GM10266 (cell line): ENCODE measurements at regions not wholly inside any gene's neighbourhood (a gene's known extent, or its start where the extent isn't known, plus 50 kb on each side); places are given as distances from the start of the nearest gene placed in this dataset.

Experiments
- DNase-seq: peaks from one replicate; pipeline ENCODE4 v3.0.0; 2012; ENCODE audit errors: extremely low spot score
- CTCF ChIP-seq: IDR thresholded peaks from 2 replicates; pipeline ENCODE4 v1.5.1; 2012; ENCODE audit warnings: mild to moderate bottlenecking, low read depth; ENCODE audit not compliant: control insufficient read depth, insufficient read depth; ENCODE audit errors: missing control alignments

- TF ChIP-seq CTCF: no peak
- no peak for DNase-seq
Observed at GRCh38 chr3:55331524-55331923, 155.6 kb downstream of the WNT5A start.

DNA sequence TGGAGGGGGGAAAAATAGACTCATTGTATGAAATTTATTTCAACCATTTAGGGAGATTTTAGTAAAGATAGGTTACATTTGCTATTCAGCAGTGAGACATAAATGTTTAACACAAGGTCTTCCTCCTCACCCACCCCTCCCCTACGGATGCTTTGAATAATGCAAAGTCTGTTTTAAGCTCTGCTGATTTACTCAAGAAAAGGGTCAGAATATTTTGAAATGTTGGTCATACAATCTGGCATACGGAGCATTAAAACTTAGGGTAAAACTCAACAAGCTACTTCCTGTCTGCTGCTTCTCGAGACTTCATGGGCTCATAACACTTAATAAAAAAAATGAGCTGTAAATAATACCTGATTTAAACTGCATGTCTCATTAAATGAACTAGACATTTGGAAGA is 156.3 kb downstream of the WNT5A start:
- DNase-seq: no peak
- no peak for TF ChIP-seq CTCF

GRCh38 chr3:55330355-55330754 is 156.8 kb downstream of the WNT5A start:
- DNase-seq: no peak
- TF ChIP-seq CTCF: no peak

DNA sequence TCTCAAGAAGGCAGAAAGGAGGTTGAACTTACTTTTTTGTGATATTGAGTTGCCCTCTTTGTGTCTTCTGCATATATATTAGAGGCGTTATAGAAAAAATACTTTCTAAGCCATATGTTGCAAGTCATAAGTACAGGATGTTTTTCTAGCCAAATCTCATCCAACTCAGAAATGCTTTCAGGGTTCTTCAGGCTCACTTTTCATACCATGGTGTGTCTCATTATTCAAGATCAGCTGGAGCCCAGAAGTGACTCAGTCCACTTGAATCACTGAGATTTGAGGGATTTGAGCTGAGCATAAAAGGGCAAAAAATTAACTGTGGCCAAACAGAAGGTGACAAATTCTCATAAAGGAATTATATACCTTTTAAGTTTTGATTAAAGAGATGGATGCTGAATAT is 157.3 kb downstream of the WNT5A start:
- no peak for DNase-seq
- no peak for TF ChIP-seq CTCF

- TF ChIP-seq CTCF: no peak
- no peak for DNase-seq
Observed at GRCh38 chr3:55327131-55327920, 159.8 kb downstream of the WNT5A start.

DNA sequence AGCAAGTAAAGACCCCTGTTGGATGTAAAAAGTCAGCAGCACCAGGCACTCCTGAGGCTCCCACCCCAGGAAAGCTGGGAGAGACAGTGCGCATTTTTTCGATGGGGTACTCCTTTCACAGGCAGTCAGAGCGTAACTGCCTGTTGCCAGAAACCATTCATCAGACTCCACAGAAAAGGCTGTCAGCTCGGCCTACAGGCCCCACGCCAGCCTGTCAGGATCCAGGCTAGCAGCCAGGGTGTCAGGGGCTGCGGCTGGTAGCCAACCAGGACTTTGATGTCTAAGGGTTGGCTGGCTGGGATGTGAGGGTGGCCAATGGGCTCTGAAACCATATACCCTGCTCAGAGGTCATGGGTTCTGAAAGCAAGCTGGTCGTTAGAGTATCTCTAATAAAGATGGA is 164.5 kb downstream of the WNT5A start:
- no peak for DNase-seq
- TF ChIP-seq CTCF: no peak

GRCh38 chr3:55320928-55321327 is 166.2 kb downstream of the WNT5A start:
- no peak for DNase-seq
- TF ChIP-seq CTCF: no peak
